ENCODE measurements at regions not wholly inside any gene's neighbourhood (a gene's known extent, or its start where the extent isn't known, plus 50 kb on each side); places are given as distances from the start of the nearest gene placed in this dataset.
A peak's percentile ranks its signal among the peaks of the same experiment; 100 is the strongest.

DNA sequence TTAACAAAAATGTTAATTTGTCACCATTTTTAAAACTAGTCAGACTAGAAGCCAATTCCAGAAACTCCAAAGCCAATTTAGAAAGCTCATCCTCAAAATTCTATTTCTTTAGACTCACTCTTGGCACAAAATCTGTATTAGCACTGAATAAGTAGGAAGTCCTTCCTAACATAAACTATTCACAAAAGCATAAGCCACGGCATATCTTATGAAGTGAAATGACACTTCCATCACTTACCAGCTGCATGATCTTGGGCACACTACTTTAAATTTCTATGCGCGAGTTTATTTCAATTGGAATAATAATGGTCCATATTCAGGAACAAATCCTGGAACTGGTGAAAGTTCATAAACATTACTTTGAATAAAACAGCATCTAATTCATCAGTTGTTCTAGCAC is 1544.0 kb downstream of the TECRL start:
- no peak for DNase-seq

DNA sequence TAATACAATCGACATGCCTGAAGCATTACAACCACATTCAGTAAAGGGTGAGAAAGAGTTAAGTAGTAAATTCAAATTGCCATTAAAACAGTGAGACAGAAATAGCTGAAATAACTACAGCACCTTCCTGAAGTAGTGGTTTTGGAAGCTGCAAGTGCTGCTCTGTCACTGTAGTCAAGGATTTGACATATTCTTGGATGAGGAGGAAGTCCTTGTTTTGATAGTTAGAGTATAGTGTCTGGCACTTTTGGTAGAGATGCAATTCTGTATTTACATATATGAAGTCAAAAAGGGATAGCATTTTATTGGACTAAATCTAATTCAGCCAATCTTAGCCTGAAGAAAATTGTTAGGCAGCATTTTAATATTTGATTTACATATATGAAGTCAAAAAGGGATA is 1559.6 kb downstream of the TECRL start:
- DNase-seq: no peak

DNA sequence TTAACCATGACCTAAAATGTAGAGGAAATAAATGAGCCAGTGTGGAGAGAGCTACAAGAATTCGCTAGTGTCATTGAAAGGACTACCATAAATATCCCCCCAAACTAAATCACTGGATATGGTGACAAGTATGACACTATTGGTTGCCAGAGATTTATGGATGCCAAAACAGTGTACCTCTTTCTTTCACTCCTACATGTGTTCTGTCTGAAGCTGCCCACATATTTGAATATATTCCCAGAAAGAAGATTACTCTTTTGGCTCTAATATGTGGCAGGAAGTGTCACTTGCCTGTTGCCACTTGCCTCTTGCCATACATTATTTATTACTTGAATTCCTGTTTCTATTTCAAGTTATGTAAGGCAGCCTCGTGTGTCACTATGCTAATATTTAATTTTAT is 1573.6 kb downstream of the TECRL start:
- DNase-seq: no peak

GRCh38 chr4:62822306-62822705 is 1586.9 kb downstream of the TECRL start:
- DNase-seq: no peak

DNA sequence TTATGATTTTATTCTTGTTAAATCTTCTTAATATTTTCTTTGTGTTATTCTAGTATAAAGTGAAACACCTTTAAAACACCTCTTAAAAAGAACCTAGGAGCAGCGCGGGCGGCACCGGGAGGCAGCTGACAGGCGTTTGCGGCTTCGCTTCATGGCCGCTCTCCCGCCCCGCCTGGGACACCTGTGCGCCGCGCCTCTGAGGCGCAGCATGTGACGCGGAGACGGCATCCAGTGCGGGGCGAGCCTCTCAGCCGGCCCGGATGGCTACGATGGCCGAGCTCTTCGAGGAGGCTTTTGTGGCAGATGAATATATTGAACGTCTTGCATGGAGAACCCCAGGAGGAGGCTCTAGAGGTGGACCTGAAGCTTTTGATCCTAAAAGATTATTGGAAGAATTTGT is 1592.7 kb downstream of the TECRL start:
- no peak for DNase-seq

DNA sequence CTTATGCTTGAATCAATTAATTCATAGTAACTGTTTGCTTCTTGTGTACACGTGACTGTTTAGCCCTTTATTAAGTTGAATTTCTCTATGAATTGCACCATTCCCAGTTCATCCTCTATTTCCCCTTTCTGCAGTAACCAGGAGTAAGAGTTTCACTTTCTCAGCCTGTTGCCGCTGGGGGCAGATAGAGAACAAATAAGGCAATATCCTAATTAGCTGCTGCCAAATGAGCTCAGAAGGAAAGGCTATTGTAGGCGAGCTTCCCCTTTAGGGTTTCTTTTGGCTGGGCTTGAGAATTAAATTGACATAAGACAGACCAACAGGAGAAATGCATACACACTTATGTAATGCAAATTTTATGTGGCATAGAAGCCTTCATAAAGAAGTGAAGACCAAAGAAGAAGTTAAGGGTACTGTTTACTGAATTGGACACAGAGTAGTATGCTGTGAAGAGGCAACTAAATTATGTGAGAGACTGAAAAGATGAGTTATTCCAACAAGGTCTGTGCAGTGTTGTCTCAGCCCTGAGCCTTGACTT is 1594.7 kb downstream of the TECRL start:
- DNase-seq: peak; percentile 9

DNA sequence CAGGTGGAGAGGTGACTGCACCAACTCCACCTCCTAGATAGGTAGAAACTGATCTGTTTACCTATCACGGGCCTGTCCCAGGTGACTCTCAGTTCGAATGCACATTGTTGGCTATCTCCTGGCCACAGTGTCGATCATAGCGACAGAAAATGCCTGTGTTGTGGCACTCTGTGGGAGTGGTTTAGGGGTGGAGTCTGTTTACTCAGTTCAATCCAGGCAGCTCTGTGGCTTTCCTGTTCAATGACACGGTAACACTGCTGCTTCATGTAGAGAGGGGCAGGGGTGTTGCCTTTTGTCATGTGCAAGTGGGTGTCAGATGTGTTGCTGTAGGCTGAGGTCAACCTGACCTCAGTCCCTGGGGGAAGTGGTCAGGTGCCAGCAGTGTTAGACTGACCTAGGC is 1602.4 kb downstream of the TECRL start:
- no peak for DNase-seq

GRCh38 chr4:62804075-62804474 is 1603.9 kb downstream of the ADGRL3 start:
- DNase-seq: no peak

DNA sequence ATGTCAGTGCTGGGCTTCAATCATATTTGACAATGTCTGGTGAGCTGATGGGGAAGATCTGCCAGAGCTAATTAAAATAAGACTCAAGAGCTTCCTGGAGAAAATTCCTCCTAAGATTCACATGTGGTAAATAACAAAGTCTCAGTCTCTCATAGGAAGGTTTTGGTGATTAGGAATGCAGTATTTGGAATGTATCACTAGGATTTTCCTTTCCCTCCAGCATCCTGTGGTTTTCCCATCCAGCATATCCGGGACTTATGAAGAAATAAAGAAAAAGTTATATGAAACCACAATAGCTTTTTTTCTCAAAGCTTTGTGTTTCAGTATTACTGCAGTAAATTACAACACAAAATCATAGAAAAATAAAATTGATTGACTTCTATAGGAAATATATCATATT is 1597.1 kb downstream of the ADGRL3 start:
- DNase-seq: no peak

DNA sequence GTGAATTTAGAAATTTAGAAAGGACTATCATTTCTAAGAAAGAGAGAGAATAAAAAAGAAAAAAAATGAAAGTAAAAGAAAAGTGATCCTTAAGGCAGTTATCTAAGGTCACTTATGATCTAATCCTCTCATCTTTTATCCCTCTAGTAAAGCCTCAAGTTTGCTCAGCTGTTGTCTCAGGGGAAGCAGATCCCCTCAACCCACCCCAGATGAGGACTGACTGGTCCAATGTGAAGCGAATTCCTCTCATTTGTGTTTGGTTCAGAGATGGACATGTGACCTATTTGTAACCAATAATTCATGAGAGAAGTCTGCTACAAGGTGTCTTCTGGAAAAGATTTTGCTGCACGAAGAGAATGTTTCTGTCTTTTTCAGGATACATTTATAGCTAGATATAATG is 1591.3 kb downstream of the ADGRL3 start:
- no peak for DNase-seq

GRCh38 chr4:62771983-62772557 is 1571.9 kb downstream of the ADGRL3 start:
- DNase-seq: no peak

- DNase-seq: no peak
Measured at GRCh38 chr4:62740296-62740695, 1540.2 kb downstream of the ADGRL3 start.

GRCh38 chr4:62717154-62717553 is 1517.0 kb downstream of the ADGRL3 start:
- DNase-seq: no peak

GRCh38 chr4:62711575-62711974 is 1511.4 kb downstream of the ADGRL3 start:
- DNase-seq: no peak

GRCh38 chr4:62709618-62710252 is 1509.6 kb downstream of the ADGRL3 start:
- DNase-seq: peak; percentile 13

GRCh38 chr4:62706423-62706822 is 1506.3 kb downstream of the ADGRL3 start:
- DNase-seq: no peak

- no peak for DNase-seq
Measured at GRCh38 chr4:62683799-62684566, 1483.9 kb downstream of the ADGRL3 start.

DNA sequence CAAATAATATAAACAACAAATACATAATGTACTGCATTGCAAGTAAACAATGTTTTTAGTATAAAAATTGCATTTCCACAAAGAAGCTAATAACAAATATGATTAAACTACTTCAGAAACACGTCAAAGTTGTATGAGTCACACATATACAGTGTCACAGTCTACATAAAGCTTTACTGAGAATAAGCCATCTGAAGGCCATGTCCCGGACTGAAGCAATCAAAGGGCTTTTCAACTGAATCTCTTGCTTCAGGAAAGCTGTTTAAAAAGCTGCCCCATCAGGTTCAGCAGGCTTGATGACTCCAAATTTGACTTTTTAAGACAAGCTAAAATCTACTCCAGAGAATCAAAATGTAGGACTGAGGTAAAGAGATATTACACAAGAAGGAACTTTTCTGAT is 1476.8 kb downstream of the ADGRL3 start:
- DNase-seq: no peak

- no peak for DNase-seq
Measured at GRCh38 chr4:62670514-62670913, 1470.4 kb downstream of the ADGRL3 start.

DNA sequence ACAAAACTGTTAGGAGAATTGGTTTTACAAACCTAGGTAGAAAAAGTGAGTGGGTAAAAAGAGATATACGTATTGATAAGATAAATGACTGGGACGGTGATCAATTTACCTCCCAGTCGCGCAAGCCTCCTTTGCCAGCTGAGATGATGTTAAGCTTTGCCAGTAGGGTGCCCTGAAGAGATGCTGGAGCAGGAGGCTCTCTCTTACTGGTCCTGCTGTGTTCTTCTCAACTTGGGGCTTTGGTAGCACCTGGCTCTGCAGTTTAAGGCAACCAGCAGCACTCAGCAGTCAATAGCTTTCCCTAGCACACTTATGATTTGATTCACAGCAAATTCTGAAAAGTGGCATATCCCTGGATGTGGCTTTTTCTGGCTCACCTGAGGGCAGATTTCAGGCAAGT is 1461.7 kb downstream of the ADGRL3 start:
- no peak for DNase-seq

- DNase-seq: no peak
Measured at GRCh38 chr4:62656006-62656405, 1455.9 kb downstream of the ADGRL3 start.

- no peak for DNase-seq
Measured at GRCh38 chr4:62644372-62644771, 1444.2 kb downstream of the ADGRL3 start.

DNA sequence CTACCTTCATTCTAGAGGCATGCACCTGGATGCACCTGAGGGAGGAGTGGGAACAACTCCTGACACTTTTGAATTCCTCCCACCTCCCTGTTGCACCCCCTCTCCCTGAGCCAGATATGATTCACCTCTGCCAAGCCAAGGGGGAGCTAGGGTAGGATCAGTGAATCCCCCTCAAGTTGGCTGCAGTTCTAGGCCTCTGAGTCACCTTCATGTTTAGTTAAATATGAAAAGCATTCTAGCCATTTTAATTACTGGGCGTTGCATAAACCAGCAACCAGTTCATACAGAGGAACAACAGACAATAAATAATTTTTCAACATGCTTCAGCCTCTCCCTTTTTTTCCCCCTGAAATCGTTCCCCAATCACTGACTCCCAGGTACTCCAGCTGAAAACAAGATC is 1440.2 kb downstream of the ADGRL3 start:
- DNase-seq: no peak

DNA sequence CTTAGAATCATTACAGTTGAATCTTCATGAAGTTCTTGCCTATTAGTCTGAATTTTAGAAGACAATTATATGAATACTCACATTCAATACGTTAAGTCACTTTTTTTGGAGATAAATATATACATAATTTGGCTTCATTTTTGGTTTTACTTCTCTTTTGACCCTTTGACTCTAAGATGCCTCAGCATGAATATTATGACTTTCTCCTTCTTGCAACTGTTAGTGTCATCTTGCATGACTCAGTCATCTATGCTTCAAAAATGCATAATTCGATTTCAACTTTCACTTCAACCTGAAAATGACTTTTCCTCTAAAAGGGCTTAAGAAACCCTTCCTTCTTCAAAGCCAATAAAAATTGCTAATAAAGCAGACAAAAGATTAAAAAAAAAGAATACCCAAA is 1427.5 kb downstream of the ADGRL3 start:
- no peak for DNase-seq
